CD4-positive, alpha-beta T cell (primary cell): ENCODE measurements at regions not wholly inside any gene's neighbourhood (a gene's known extent, or its start where the extent isn't known, plus 50 kb on each side); places are given as distances from the start of the nearest gene placed in this dataset.
"Not testable (repeated sequence)": the region's sequence is repeated elsewhere in the genome, so short reads cannot be mapped to it uniquely, and the experiment has no call there.

Source experiments
- ATAC-seq: fragments of 200-7000 bp; cut with Tn5 transposase; one replicate; pipeline ENCODE4 v1.10.0; 2022; ENCODE audit warnings: mild to moderate bottlenecking; ENCODE audit not compliant: poor library complexity
- CTCF ChIA-PET: fragments of 350-600 bp; sonication (Branson Sonifier 250); formaldehyde crosslinking; loops from one replicate; lab custom pipeline; 2021; ENCODE audit warnings: antibody characterized with exemption, inconsistent platforms; lab: Charles Lee
- POLR2A ChIA-PET: fragments of 350-600 bp; sonication (Branson Sonifier 250); formaldehyde crosslinking; loops from one replicate; lab custom pipeline; 2021; ENCODE audit warnings: antibody characterized with exemption, inconsistent platforms; lab: Charles Lee
- DNase-seq, 14 experiments: peaks; one replicate each; pipeline ENCODE4 v3.0.0-alpha.2; 2013 to 2020; ENCODE audit warnings: mixed read lengths in 2 of 14
- H3K27ac ChIP-seq, 2 donors: one replicate each; pipeline versions ENCODE4 v1.5.1 to v1.7.0; 2013; ENCODE audit warnings: low read length in 2 of 2, low read depth in 1 of 2, mild to moderate bottlenecking in 1 of 2
- H3K27me3 ChIP-seq, 2 experiments: 1 replicate in 1 of 2; 2 replicates in 1 of 2; pipeline versions ENCODE4 v1.6.1 to v1.7.0; 2013; ENCODE audit warnings: low read length in 2 of 2, control low read depth in 1 of 2, mild to moderate bottlenecking in 1 of 2, moderate library complexity in 1 of 2; ENCODE audit not compliant: insufficient read depth in 2 of 2, control insufficient read depth in 1 of 2
- H3K36me3 ChIP-seq: one replicate; pipeline ENCODE4 v1.6.1; 2013; ENCODE audit warnings: low read length, control low read depth; ENCODE audit not compliant: insufficient read depth
- H3K4me1 ChIP-seq: one replicate; pipeline ENCODE4 v1.6.1; 2013; ENCODE audit warnings: low read length, control low read depth; ENCODE audit not compliant: insufficient read depth
- H3K4me3 ChIP-seq: one replicate; pipeline ENCODE4 v1.5.1; 2013; ENCODE audit warnings: mild to moderate bottlenecking, low read length, moderate library complexity
- H3K9me3 ChIP-seq, 2 experiments: 1 replicate in 1 of 2; 2 replicates in 1 of 2; pipeline versions ENCODE4 v1.6.1 to v1.7.0; 2013; ENCODE audit warnings: low read length in 2 of 2, mild to moderate bottlenecking in 2 of 2, control low read depth in 1 of 2, moderate library complexity in 1 of 2; ENCODE audit not compliant: control insufficient read depth in 1 of 2, insufficient read depth in 1 of 2
- H3K27ac Mint-ChIP-seq: one replicate; pipeline ENCODE4 v1.8.0; 2020; ENCODE audit warnings: mixed read lengths
- H3K27me3 Mint-ChIP-seq: one replicate; pipeline ENCODE4 v1.8.0; 2021; ENCODE audit warnings: mixed read lengths
- H3K36me3 Mint-ChIP-seq: one replicate; pipeline ENCODE4 v1.8.0; 2021; ENCODE audit warnings: low read depth, mixed read lengths
- H3K4me1 Mint-ChIP-seq: one replicate; pipeline ENCODE4 v1.8.0; 2021; ENCODE audit warnings: low read depth, mixed read lengths
- H3K4me3 Mint-ChIP-seq: one replicate; pipeline ENCODE4 v1.8.0; 2020; ENCODE audit warnings: mild to moderate bottlenecking, mixed read lengths
- H3K9me3 Mint-ChIP-seq: one replicate; pipeline ENCODE4 v1.8.0; 2020; ENCODE audit warnings: mixed read lengths
- intact Hi-C, 2 experiments: fragments of 100-400 bp; cut with DNase I in 1 of 2; cut with micrococcal nuclease in 1 of 2; formaldehyde crosslinking; loops; one replicate each; pipeline versions ENCODE4 v1.15.1 to v1.9.0; 2023 to 2025; cut with DNase I, micrococcal nuclease
- TF ChIP-seq, protein P1 (sequence below): fragments of 200-600 bp; IDR thresholded peaks from one replicate; pipeline ENCODE4 v1.8.0; 2022; ENCODE audit warnings: antibody characterized with exemption, mild to moderate bottlenecking

DNA sequence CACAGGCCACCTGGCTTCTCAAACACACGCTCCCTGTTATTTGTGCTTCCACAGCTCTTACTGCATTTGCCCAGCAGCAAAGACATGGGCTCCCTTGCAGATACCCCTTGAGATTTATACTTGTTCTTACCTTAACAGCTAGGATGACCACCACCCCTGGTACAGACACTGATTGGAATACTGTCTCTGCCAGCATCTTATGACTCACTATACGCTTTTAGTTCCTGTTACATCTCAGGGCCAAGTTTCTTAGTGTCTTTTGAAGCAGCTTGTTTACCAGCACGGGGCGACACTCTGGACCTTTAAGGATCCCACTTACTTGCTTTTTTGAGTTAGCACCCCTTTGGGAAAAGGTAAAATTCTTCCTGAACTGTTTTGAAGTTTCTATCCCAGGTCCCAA, 874.8 kb downstream of the KCNT2 start:
- Histone ChIP-seq H3K4me3 (no peak overlapping the region), H3K36me3 (no peaks in the 10 kb centered on the region), H3K27ac (no peak overlapping the region), H3K9me3 (no peaks in the 10 kb centered on the region), H3K4me1 (no peaks in the 10 kb centered on the region), H3K27me3 (no peaks in the 10 kb centered on the region)
- DNase-seq (no peak), ATAC-seq (no peak)
- H3K9me3 Mint-ChIP-seq, result no peaks in the 10 kb centered on the region
- intact Hi-C loops, result no loop called here
- no peaks in the 10 kb centered on the region for H3K27me3 Mint-ChIP-seq
- ChIA-PET POLR2A (no interaction called here), CTCF (no interaction called here)
- TF ChIP-seq, protein P1, sequence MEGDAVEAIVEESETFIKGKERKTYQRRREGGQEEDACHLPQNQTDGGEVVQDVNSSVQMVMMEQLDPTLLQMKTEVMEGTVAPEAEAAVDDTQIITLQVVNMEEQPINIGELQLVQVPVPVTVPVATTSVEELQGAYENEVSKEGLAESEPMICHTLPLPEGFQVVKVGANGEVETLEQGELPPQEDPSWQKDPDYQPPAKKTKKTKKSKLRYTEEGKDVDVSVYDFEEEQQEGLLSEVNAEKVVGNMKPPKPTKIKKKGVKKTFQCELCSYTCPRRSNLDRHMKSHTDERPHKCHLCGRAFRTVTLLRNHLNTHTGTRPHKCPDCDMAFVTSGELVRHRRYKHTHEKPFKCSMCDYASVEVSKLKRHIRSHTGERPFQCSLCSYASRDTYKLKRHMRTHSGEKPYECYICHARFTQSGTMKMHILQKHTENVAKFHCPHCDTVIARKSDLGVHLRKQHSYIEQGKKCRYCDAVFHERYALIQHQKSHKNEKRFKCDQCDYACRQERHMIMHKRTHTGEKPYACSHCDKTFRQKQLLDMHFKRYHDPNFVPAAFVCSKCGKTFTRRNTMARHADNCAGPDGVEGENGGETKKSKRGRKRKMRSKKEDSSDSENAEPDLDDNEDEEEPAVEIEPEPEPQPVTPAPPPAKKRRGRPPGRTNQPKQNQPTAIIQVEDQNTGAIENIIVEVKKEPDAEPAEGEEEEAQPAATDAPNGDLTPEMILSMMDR, result no peak
- H3K36me3 Mint-ChIP-seq, result no peaks in the 10 kb centered on the region
- no peak overlapping the region for H3K27ac Mint-ChIP-seq
- no peak overlapping the region for H3K4me3 Mint-ChIP-seq
- H3K4me1 Mint-ChIP-seq, result no peaks in the 10 kb centered on the region

DNA sequence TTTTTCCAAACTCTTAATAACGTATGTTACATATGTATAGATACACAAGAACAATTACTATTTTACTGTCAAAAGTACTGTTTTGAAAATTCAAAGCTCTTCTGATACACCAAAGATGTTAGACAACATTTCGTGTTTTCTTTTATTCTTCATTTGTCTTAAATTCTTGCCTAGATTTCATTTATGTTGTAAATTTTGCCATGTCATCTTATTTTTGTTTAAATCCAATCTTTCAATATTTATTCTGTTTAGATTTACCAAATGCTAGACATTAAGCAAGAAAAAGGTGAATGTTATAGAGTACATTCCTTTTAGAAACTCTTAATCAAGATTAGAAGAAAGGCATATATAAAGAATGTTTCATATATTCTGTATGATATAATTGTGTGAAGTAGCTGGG, 876.9 kb downstream of the KCNT2 start:
- Mint-ChIP-seq H3K9me3 (no peaks in the 10 kb centered on the region), H3K36me3 (no peaks in the 10 kb centered on the region), H3K27ac (no peak overlapping the region), H3K4me3 (no peak overlapping the region), H3K4me1 (no peaks in the 10 kb centered on the region), H3K27me3 (no peaks in the 10 kb centered on the region)
- H3K4me1 ChIP-seq, result no peaks in the 10 kb centered on the region
- no peak for DNase-seq
- CTCF ChIA-PET, result no interaction called here
- POLR2A ChIA-PET, result no interaction called here
- H3K36me3 ChIP-seq, result no peaks in the 10 kb centered on the region
- no peak for ATAC-seq
- no peaks in the 10 kb centered on the region for H3K27me3 ChIP-seq
- TF ChIP-seq, protein P1, result no peak
- no peaks in the 10 kb centered on the region for H3K9me3 ChIP-seq
- H3K4me3 ChIP-seq, result no peak overlapping the region
- no peak overlapping the region for H3K27ac ChIP-seq
- intact Hi-C loops, result no loop called here

DNA sequence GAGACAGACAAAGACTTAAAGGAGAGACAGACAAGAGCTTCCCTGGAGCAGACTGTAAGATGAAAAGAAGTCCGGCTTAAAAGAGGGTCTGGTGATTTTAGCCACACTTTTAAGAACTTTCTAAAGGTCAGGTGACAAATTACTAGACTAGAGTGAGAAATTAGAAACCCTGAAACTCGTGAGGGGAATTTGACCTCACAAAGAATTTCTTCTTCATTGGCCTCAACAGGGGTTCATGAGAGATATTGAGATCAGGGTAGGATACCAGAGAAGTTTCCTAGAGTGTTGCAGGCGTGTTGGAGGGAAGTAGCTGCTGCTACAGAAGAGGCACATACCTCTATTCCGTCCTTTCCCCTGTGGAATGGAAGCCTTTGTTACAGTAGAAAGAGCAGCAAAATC, 884.4 kb downstream of the KCNT2 start:
- H3K36me3 Mint-ChIP-seq, result no peaks in the 10 kb centered on the region
- H3K4me3 Mint-ChIP-seq, result no peak overlapping the region
- H3K27me3 Mint-ChIP-seq, result no peaks in the 10 kb centered on the region
- Histone ChIP-seq H3K36me3 (no peaks in the 10 kb centered on the region), H3K4me3 (no peak overlapping the region), H3K4me1 (no peaks in the 10 kb centered on the region), H3K27me3 (no peaks in the 10 kb centered on the region), H3K27ac (no peak overlapping the region), H3K9me3 (peaks cover 0 to 11% of the 10 kb centered on the region in 2 experiments)
- no peak for DNase-seq
- no peaks in the 10 kb centered on the region for H3K4me1 Mint-ChIP-seq
- intact Hi-C loops, result no loop called here
- ChIA-PET POLR2A (no interaction called here), CTCF (no interaction called here)
- no peak overlapping the region for H3K27ac Mint-ChIP-seq
- TF ChIP-seq, protein P1, result no peak
- ATAC-seq, result no peak
- H3K9me3 Mint-ChIP-seq, result no peaks in the 10 kb centered on the region

DNA sequence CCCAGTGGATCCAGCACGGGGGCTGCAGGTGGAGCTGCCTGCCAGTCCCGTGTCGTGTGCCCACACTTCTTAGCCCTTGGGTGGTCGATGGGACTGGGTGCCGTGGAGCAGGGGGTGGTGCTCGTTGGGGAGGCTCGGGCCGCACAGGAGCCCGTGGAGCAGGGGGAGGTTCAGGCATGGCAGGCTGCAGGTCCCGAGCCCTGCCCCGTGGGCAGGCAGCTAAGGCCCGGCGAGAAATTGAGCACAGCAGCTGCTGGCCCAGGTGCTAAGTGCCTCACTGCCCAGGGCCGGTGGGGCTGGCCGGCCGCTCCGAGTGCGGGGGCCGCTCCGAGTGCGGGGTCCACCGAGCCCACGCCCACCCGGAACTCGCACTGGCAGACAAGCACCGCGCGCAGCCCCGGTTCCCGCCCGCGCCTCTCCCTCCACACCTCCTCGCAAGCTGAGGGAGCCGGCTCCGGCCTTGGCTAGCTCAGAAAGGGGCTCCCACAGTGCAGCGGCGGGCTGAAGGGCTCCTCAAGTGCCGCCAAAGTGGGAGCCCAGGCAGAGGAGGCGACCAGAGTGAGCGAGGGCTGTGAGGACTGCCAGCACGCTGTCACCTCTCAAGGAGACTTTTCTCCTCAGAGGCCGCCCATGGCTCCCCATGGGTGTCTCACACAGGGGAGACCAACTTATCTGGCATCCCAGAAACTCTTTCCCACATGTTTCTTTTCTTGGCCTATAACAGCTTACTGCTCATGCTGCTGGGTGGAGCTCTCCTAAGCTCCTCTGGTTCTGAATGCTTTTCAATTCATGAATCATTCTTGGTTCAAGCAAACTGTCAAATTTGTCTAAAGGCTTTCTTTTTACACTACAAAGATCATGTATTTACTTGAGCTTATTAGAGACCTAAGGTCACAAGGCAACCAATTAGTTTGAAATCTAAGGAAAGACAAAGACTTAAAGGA, 885.1 kb downstream of the KCNT2 start:
- POLR2A ChIA-PET, H3K36me3 Mint-ChIP-seq, H3K27me3 ChIP-seq, H3K9me3 Mint-ChIP-seq, ATAC-seq, intact Hi-C loops, H3K36me3 ChIP-seq, H3K27ac Mint-ChIP-seq, DNase-seq, H3K27ac ChIP-seq, H3K4me3 ChIP-seq, H3K27me3 Mint-ChIP-seq, CTCF ChIA-PET, H3K4me1 Mint-ChIP-seq, H3K4me3 Mint-ChIP-seq, H3K4me1 ChIP-seq: not testable (repeated sequence)
- peaks cover 0 to 11% of the 10 kb centered on the region in 2 experiments for H3K9me3 ChIP-seq

DNA sequence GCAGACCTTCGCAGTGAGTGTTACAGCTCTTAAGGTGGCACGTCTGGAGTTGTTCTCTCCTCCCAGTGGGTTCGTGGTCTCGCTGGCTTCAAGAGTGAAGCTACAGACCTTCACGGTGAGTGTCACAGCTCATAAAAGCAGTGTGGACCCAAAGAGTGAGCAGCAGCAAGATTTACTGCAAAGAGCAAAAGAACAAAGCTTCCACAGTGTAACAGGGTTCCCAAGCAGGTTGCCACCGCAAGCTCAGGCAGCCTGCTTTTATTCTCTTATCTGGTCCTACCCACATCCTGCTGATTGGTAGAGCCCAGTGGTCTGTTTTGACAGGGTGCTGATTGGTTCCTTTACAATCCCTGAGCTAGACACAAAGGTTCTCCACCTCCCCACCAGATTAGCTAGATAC, 886.1 kb downstream of the KCNT2 start:
- intact Hi-C loops, H3K9me3 Mint-ChIP-seq, POLR2A ChIA-PET, H3K27me3 ChIP-seq, ATAC-seq, H3K27me3 Mint-ChIP-seq, H3K36me3 ChIP-seq, H3K27ac ChIP-seq, H3K4me3 Mint-ChIP-seq, H3K4me1 Mint-ChIP-seq, H3K4me3 ChIP-seq, H3K36me3 Mint-ChIP-seq, H3K27ac Mint-ChIP-seq, CTCF ChIA-PET, DNase-seq, H3K4me1 ChIP-seq: not testable (repeated sequence)
- H3K9me3 ChIP-seq, result peaks cover 0 to 11% of the 10 kb centered on the region in 2 experiments
